ENCODE measurements at regions not wholly inside any gene's neighbourhood (a gene's known extent, or its start where the extent isn't known, plus 50 kb on each side); places are given as distances from the start of the nearest gene placed in this dataset.

DNA sequence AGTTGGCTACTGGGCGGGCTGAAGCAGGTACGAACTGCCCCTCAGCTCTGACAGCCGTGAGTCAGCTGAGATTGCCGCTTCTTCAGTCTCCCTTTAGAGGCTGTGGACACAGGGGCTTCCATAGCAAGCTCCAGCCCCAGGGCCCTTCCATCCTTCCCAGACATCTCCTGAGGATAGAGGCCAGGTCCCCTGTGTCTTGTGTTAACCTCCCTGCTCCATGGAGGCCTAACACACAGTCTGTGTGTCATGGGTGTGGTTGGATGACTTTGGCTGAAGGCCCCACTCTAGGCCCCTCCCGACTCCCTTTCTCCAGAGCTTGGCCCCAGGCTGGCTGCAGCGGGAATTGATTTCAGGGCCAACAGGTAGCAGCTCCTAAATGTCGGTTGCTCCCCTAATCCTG is 116.1 kb upstream of the TLE3 start:
- H3K9me3 ChIP-seq, result no peaks in the 10 kb centered on the region
- H3K27me3 ChIP-seq (replicated peaks; ENCODE audit: insufficient read depth), result no peaks in the 10 kb centered on the region
- no peak overlapping the region for H3K27ac ChIP-seq
- no peak overlapping the region for H3K4me3 ChIP-seq
- DNase-seq (ENCODE audit: low spot score), result no peak
- no peak for ATAC-seq (ENCODE audit: insufficient number of reproducible peaks, low FRiP score, low read depth)
- no peaks in the 10 kb centered on the region for H3K36me3 ChIP-seq
- no peak for TF ChIP-seq CTCF (IDR thresholded peaks at IDR 0.05)
- H3K4me1 ChIP-seq (ENCODE audit: control insufficient read depth in 1 of 2, low read depth in 2 of 2), result no peaks in the 10 kb centered on the region

GRCh38 chr15:70212963-70213315 is 115.2 kb upstream of the TLE3 start:
- DNase-seq (ENCODE audit: low spot score) (no peak), ATAC-seq (ENCODE audit: insufficient number of reproducible peaks, low FRiP score, low read depth) (no peak)
- Histone ChIP-seq H3K4me1 (ENCODE audit: control insufficient read depth in 1 of 2, low read depth in 2 of 2) (no peaks in the 10 kb centered on the region), H3K4me3 (no peak overlapping the region), H3K9me3 (no peaks in the 10 kb centered on the region), H3K27me3 (replicated peaks; ENCODE audit: insufficient read depth) (no peaks in the 10 kb centered on the region), H3K36me3 (no peaks in the 10 kb centered on the region), H3K27ac (no peak overlapping the region)
- TF ChIP-seq CTCF (IDR thresholded peaks at IDR 0.05), result no peak

DNA sequence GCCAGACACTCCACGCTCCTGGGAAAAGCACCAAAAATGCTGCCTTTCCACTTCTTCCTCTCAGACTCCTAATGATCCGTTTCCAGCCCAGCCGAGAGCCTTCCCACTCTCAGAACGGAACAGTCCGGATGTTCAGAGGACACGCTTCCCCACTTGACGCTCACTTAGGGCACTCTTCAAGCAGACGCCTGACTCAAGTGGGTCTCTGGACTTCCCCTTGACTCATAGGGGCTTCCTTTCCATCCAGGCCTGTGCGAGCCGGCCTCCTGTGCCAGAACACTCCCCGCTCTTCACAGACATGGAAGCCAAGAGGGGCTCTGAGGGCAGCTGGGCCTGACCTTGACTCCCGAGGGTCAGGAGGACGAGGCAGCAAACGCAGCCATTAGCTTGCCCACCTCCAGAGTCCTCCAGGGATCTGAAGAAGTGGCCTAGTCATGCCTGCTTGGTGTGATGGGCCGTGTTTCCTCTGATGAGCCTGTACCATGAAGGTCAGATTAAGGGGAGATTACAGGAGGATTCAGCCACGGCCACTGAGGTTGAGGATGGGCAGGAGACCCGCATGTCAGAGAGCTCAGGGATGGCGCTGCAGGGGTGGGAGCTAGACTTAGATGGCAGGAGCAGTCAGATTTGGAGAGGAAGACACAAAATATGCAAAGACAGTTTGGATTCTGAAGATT is 114.7 kb upstream of the TLE3 start:
- H3K9me3 ChIP-seq, result no peaks in the 10 kb centered on the region
- H3K27me3 ChIP-seq (replicated peaks; ENCODE audit: insufficient read depth), result no peaks in the 10 kb centered on the region
- H3K27ac ChIP-seq, result no peak overlapping the region
- no peaks in the 10 kb centered on the region for H3K36me3 ChIP-seq
- H3K4me3 ChIP-seq, result no peak overlapping the region
- ATAC-seq (ENCODE audit: insufficient number of reproducible peaks, low FRiP score, low read depth) (no peak), DNase-seq (ENCODE audit: low spot score) (no peak)
- no peak for TF ChIP-seq CTCF (IDR thresholded peaks at IDR 0.05)
- no peaks in the 10 kb centered on the region for H3K4me1 ChIP-seq (ENCODE audit: control insufficient read depth in 1 of 2, low read depth in 2 of 2)

DNA sequence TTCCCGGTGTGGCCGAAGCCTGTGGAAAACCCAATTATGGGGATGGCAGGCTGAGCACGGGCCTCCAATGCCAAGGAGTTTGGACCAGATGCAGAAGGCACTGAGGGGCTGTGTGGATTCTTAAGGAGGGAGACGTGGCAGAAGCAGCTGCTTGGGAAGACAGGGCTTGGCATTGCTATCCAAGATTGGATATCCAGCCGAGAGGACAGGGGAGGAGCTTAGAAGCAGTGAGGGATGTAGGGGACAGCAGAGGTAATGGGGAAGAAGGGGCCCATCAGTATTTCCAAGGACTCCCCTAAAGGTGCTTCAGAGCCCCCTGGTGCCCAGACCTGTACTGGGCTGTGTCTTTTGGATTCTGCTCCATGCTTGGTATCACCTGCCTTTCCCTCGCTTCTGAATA is 112.8 kb upstream of the TLE3 start:
- Histone ChIP-seq H3K9me3 (no peaks in the 10 kb centered on the region), H3K36me3 (no peaks in the 10 kb centered on the region), H3K4me3 (no peak overlapping the region), H3K27ac (no peak overlapping the region), H3K27me3 (replicated peaks; ENCODE audit: insufficient read depth) (no peaks in the 10 kb centered on the region), H3K4me1 (ENCODE audit: control insufficient read depth in 1 of 2, low read depth in 2 of 2) (no peaks in the 10 kb centered on the region)
- no peak for TF ChIP-seq CTCF (IDR thresholded peaks at IDR 0.05)
- ATAC-seq (ENCODE audit: insufficient number of reproducible peaks, low FRiP score, low read depth) (no peak), DNase-seq (ENCODE audit: low spot score) (no peak)

DNA sequence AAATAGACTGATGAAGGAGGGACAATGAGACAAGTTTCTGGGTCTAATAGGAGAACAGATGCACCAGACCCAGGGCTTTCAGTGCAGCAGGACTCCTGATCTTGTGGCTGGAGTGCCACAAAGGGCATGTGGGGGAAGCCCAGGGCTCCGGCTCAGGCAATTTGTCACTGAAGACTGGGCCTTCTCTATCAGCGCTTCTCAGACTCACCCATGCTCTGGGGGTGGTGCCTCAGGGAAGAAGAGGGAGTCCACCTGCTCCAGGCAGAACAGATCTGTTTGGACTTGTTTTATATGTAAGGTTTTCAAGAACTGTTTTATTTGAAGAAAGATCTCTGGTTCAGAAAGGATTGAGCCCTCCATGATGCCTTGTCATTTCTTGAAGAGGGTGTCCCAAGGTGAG is 112.4 kb upstream of the TLE3 start:
- Histone ChIP-seq H3K4me3 (no peak overlapping the region), H3K4me1 (ENCODE audit: control insufficient read depth in 1 of 2, low read depth in 2 of 2) (no peaks in the 10 kb centered on the region), H3K27ac (no peak overlapping the region), H3K27me3 (replicated peaks; ENCODE audit: insufficient read depth) (no peaks in the 10 kb centered on the region), H3K36me3 (no peaks in the 10 kb centered on the region), H3K9me3 (no peaks in the 10 kb centered on the region)
- TF ChIP-seq CTCF (IDR thresholded peaks at IDR 0.05), result no peak
- DNase-seq (ENCODE audit: low spot score) (no peak), ATAC-seq (ENCODE audit: insufficient number of reproducible peaks, low FRiP score, low read depth) (no peak)
